ENCODE measurements at regions not wholly inside any gene's neighbourhood (a gene's known extent, or its start where the extent isn't known, plus 50 kb on each side); places are given as distances from the start of the nearest gene placed in this dataset.
A peak's percentile ranks its signal among the peaks of the same experiment; 100 is the strongest.
"Not testable (repeated sequence)": the region's sequence is repeated elsewhere in the genome, so short reads cannot be mapped to it uniquely, and the experiment has no call there.

DNA sequence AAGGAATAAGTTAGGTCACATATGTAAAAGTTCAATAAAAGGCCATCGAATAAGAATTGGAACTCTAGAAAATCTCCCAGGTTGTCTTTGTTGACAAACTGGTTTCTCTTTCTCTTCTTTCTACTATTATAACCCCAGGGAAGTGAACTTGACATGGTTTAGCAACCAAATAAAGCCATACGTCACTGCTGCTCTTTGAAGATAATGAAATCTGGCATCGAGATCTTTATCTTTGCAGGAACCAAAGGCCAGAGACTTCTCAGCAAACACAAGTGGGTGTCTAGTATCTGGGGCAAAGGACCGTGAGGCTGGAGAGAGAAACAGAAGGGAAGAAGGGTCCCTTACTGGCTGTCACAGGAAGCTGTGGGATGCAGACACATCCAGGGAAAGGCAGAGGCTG lies 286.7 kb upstream of the CDYL start:
- Mint-ChIP-seq H3K27ac (no peak overlapping the region), H3K4me1 (no peaks in the 10 kb centered on the region), H3K4me3 (no peak overlapping the region), H3K9me3 (peaks cover 11% of the 10 kb centered on the region), H3K27me3 (peaks cover 13% of the 10 kb centered on the region), H3K36me3 (ENCODE audit: low read depth) (no peaks in the 10 kb centered on the region)
- ATAC-seq (replicated peaks): no peak

DNA sequence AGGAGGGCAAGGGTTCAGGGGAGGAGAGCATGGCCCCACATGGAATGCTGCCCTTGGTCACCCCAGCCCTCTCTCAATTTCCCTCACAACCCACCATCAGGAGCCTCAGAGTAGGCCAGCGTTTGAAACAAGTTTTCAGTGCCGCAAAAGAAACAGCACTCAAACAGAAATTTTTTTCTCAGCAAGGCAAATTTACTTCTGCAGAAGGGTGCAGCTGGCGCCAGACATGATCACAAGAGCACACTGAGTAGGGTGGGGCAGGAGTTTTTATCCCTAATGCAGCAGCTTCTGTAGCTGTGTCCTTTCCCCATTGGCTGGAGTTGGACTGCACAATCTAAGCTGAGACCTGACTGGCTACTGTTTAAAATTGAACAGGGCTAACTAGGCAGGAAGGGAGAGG lies 287.8 kb upstream of the CDYL start:
- Mint-ChIP-seq H3K4me1 (no peaks in the 10 kb centered on the region), H3K27ac (no peak overlapping the region), H3K4me3 (no peak overlapping the region), H3K27me3 (peaks cover 9% of the 10 kb centered on the region), H3K36me3 (ENCODE audit: low read depth) (no peaks in the 10 kb centered on the region), H3K9me3 (peaks cover 11% of the 10 kb centered on the region)
- ATAC-seq (replicated peaks): no peak

DNA sequence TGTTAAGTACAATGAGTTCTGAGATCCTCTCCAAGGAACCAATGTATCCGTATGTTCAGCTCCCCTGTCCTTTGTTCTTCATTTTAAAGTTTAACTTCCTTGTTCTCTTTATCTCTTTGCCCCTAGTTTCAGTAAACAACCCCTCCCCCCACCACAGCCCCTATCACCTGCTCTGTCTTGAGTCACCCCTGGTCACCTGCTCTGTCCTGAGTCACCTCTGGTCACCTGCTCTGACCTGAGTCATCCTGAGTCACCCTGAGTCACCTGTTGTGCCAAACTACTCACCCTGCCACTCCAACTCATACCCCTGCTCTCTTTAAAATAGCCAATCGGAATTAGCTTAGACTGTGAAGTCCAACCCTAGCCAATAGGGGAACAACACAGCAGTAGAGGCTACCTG lies 288.7 kb upstream of the CDYL start:
- H3K27ac Mint-ChIP-seq: no peak overlapping the region
- peaks cover 9% of the 10 kb centered on the region for H3K27me3 Mint-ChIP-seq
- H3K4me3 Mint-ChIP-seq: no peak overlapping the region
- peaks cover 11% of the 10 kb centered on the region for H3K9me3 Mint-ChIP-seq
- H3K36me3 Mint-ChIP-seq (ENCODE audit: low read depth): no peaks in the 10 kb centered on the region
- peak; percentile 76 for ATAC-seq (replicated peaks)
- no peaks in the 10 kb centered on the region for H3K4me1 Mint-ChIP-seq

DNA sequence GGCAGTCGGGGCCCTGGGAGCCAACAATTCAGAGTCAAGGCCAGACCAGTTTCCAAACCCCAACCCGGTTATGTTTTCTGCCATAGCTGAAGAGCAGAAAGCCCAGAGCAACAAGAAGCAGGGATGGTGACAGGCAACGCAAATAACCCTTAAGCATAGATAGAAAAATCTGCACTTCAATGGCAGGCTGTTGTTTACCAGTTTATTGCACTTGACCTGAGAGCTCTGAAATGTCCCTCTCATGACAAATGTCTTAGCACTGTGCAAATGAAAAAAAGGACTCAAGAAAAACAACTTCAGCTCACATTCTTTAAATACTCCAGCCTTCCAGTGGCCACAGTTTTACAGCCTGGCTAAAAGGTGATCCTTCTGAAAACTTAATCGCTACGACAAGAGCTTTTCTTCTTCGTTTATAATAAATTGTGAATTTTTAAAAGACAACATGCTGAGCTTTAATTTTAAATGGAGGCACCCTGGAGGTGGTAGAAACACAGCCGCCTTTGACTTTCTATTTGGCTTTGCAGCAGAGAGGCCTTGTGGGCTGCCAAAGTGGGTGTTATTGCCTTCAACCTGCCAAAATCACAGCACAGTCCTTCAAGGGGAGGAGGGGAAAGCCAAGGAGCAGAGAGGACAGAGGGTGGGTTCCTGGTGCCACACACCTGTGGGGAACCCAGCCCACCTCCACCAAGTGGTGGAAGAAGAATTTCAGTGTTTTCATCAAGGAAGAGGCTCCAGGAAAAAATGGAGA lies 289.5 kb upstream of the CDYL start:
- ATAC-seq (replicated peaks): no peak
- Mint-ChIP-seq H3K4me1 (no peaks in the 10 kb centered on the region), H3K36me3 (ENCODE audit: low read depth) (no peaks in the 10 kb centered on the region), H3K27ac (no peak overlapping the region), H3K9me3 (peaks cover 11% of the 10 kb centered on the region), H3K4me3 (no peak overlapping the region), H3K27me3 (peaks cover 9% of the 10 kb centered on the region)

DNA sequence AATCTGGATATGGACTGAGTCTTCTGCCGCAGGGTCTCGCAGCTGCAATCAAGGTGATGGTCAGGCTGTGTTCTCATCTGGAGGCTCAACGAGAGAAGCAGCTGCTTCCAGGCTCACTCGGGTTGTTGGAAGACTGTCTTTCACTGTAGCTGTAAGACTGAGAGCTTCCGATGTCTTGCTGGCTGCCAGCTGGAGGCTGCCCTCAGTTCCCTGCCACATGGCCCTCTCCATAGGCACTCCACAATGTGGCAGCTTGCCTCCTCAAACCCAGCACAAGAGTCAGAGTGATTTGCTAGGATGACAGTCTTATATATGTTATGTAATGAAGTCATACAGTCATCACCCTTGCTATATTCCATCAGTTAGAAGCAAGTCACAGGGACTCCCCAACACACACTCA lies 290.5 kb upstream of the CDYL start:
- ATAC-seq (replicated peaks): no peak
- H3K4me3 Mint-ChIP-seq: no peak overlapping the region
- peaks cover 11% of the 10 kb centered on the region for H3K9me3 Mint-ChIP-seq
- H3K36me3 Mint-ChIP-seq (ENCODE audit: low read depth): no peaks in the 10 kb centered on the region
- H3K4me1 Mint-ChIP-seq: no peaks in the 10 kb centered on the region
- H3K27me3 Mint-ChIP-seq: peaks cover 9% of the 10 kb centered on the region
- H3K27ac Mint-ChIP-seq: no peak overlapping the region

DNA sequence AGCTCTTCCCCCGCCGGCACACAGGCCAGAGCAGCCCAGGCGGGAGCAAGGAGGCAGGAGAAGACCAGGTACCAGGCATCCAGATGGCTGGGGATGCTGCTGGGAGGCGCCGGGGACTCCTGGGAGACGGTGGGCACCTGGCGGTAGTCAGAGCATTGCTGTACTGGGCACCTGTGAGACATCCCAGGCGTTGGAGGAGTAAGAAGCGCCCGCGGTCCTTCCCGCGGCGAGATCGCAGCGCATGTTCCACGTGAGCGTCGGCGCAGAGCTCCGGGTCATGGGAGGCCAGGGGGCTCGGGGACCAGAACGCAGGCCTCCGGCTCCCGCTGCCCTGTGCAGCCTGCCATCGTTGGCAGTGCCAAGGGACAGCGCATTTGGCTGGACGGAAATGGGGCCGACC lies 293.7 kb upstream of the CDYL start:
- no peak overlapping the region for H3K27ac Mint-ChIP-seq
- no peak overlapping the region for H3K4me3 Mint-ChIP-seq
- peaks cover under 1% of the 10 kb centered on the region for H3K9me3 Mint-ChIP-seq
- ATAC-seq (replicated peaks): no peak
- no peaks in the 10 kb centered on the region for H3K4me1 Mint-ChIP-seq
- peaks cover 22% of the 10 kb centered on the region for H3K27me3 Mint-ChIP-seq
- H3K36me3 Mint-ChIP-seq (ENCODE audit: low read depth): no peaks in the 10 kb centered on the region

DNA sequence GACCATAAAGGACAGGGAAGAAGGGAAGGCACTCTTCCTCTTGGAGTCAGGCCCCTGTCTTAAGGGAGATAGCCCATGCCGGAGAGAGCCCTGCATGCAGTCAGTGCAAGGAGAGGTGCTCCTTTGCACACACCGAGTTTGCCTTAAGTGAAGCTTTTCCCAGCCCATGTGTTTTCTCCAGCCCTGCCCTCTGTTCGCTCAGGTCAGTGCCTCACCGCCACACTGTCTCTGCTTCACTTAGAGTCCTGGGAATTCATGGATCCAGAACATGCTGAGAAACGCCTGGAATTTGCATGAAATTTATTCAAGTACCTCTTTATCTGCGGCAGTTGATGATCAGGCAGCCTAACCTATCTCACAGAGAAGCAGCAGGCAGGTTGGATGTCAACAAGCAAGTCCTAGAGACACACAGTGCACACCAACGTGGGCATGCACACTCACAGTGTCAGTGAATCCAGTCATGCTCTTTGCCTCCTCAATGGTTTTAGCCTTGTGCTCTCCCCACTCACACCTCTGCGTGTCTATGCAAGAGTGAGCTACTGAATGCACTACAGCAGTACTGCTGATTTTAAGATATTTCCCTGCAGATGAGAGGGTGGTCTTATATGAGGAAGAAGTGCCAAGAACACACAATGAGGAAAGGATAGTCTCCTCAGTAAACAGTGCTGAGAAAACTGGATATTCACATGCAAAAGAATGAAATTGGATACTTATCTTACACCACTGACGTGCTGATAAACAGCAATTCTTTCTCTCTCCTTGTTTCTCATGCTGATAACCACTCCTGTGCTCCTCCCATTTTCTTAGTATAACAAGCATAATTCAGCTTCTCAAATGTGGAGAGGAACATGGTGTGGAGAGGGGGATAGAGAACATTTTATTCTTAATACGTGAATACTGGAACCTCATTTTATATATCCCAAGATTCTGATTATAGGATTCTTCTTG lies 295.1 kb upstream of the CDYL start:
- Mint-ChIP-seq H3K4me3 (no peak overlapping the region), H3K4me1 (no peaks in the 10 kb centered on the region), H3K9me3 (no peaks in the 10 kb centered on the region), H3K36me3 (ENCODE audit: low read depth) (no peaks in the 10 kb centered on the region), H3K27ac (no peak overlapping the region), H3K27me3 (peaks cover 32% of the 10 kb centered on the region)
- no peak for ATAC-seq (replicated peaks)

DNA sequence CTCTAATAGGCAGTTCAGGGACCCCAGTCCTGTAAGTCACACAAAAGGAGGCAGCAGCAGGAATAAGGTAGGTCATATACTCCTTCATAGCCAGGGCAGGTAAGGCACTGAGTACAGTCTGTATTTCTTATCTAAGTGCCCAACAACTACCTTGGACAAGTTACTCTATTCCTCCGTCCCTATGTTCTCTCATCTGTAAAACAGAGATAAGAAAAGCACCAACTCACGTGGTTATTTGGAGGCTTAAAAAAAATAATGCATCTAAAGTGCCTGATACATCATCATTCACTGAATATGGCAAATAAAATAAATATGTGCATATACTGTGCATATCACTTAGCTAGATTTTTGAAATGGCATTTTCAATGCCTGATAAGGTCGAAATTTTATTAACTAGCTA lies 298.1 kb upstream of the CDYL start:
- H3K27ac Mint-ChIP-seq: no peak overlapping the region

DNA sequence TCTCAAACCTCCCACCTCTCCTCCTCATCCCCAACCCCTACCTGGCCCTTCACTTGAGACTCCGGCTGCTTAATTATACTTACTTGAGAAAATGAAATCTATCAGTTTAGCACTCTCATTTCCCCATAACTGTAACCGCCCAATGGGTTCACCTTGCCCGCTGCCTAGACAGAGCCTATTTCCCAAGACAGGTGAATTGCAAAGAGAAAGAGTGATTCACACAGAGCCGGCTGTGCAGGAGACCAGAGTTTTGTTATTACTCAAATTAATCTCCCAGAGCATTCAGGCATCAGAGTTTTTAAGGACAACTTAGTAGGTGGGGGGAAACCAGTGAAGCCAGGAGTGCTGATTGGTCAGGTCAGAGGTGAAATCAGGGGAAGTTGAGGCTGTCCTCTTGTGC lies 301.4 kb upstream of the CDYL start:
- no peaks in the 10 kb centered on the region for H3K36me3 Mint-ChIP-seq (ENCODE audit: low read depth)
- ATAC-seq (replicated peaks): peak; percentile 56
- peaks cover 18% of the 10 kb centered on the region for H3K27me3 Mint-ChIP-seq
- H3K4me3 Mint-ChIP-seq: no peak overlapping the region
- peaks cover 5% of the 10 kb centered on the region for H3K9me3 Mint-ChIP-seq
- no peak overlapping the region for H3K27ac Mint-ChIP-seq
- no peaks in the 10 kb centered on the region for H3K4me1 Mint-ChIP-seq

More for the DNA sequence above, 298.1 kb upstream of the CDYL start:
- Mint-ChIP-seq H3K36me3 (ENCODE audit: low read depth) (no peaks in the 10 kb centered on the region), H3K9me3 (no peaks in the 10 kb centered on the region), H3K4me3 (no peak overlapping the region), H3K4me1 (no peaks in the 10 kb centered on the region), H3K27me3 (peaks cover 26% of the 10 kb centered on the region)
- ATAC-seq (replicated peaks): no peak

DNA sequence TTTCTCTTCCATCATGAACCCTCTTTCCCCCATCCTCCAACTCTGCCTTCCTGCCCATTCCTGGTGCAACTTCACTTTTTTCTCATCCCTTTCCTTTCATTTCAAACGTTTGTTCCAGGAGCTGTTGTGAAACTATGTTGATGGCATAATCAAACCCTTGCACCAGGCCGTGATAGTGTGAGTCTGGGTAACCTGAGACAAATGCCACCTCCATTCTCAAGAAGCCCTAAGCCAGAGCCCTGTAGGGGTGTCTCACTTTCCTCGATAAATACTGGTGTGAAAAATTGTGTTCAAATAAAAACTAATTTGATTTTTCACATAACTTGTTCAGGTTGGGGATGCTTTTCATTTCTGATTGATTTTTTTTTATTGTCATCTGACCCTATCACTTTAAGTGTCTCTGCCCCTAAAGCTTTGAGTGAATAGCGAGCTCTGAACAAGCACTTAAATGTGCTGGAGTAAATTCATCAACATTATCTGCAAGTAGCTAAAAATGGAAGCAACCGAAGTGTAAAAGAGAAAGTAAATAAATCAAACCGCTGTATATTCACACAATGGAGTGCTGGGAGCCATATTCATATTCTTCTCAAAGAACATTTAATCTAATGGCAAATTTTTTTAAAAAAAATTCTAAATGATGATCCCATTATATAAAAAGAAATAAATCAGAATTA lies 303.1 kb upstream of the CDYL start:
- H3K4me1 Mint-ChIP-seq: no peaks in the 10 kb centered on the region
- no peaks in the 10 kb centered on the region for H3K36me3 Mint-ChIP-seq (ENCODE audit: low read depth)
- H3K27ac Mint-ChIP-seq: no peak overlapping the region
- H3K9me3 Mint-ChIP-seq: peaks cover 5% of the 10 kb centered on the region
- H3K27me3 Mint-ChIP-seq: peaks cover 15% of the 10 kb centered on the region
- no peak for ATAC-seq (replicated peaks)
- no peak overlapping the region for H3K4me3 Mint-ChIP-seq

DNA sequence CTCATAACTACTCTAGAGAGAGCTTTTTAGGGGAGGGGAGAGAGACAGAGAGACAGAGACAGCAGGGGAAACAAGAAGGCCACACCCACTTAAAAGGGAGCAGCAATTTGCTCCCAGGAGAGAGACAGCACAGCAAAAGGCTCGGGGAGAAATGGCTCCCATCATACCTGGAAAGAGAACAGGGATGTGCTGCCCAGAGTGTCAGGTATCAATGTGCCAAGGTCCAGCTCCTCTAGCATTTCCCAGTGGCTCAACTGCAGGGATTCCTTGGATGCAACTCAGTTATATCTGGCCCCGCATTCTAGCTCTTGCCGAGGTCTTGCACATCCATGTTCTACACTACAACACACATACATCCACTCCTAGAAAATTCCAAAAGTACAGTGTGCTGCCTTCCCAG lies 304.0 kb upstream of the CDYL start:
- Mint-ChIP-seq H3K27ac (no peak overlapping the region), H3K36me3 (ENCODE audit: low read depth) (no peaks in the 10 kb centered on the region), H3K27me3 (peaks cover 9% of the 10 kb centered on the region), H3K4me1 (no peaks in the 10 kb centered on the region), H3K4me3 (no peak overlapping the region), H3K9me3 (peaks cover 5% of the 10 kb centered on the region)
- no peak for ATAC-seq (replicated peaks)

DNA sequence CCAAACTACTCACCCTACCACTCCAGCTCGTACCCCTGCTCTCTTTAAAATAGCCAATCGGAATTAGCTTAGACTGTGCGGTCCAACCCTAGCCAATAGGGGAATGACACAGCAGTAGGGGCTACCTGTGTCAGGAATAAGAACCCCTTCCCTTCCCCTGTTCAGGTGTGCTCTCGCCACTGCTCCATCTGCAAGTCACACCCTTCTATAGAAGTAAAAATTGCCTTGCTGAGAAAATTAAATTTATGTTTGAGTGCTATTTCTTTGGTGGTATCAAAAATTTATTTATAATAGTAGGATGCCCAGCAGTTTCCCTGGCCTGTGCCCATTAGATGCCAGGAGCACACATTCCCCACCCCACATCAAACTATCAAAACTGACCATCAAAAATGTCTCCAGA lies 304.7 kb upstream of the CDYL start:
- not testable (repeated sequence) for H3K4me1 Mint-ChIP-seq; H3K36me3 Mint-ChIP-seq (ENCODE audit: low read depth); ATAC-seq (replicated peaks); H3K27ac Mint-ChIP-seq; H3K4me3 Mint-ChIP-seq; H3K27me3 Mint-ChIP-seq; H3K9me3 Mint-ChIP-seq

DNA sequence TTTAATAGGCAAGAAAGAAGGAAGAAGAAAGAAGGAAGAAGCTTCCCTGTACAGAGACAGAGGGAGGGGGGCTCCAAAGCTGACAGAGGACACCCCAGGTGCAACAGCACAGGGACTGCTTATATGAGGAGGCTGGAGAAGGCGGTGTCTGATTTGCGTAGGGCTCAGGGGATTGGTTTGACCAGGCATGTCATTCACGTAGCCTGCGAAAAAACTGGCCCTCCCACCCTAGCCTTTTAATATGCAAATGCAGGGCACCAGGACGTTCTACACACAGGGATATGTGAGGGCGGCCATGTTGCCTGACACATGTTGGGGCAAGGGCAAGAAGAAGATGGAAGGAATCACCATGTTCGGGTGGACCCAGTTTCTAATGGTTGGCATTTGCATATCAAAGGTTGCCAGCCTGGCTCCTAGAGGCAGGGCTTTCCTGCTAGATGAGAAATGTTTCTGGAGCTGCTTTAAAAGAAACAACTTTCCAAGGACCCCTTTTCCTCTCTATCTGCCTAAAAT lies 305.4 kb upstream of the CDYL start:
- Mint-ChIP-seq H3K9me3 (peaks cover 5% of the 10 kb centered on the region), H3K36me3 (ENCODE audit: low read depth) (no peaks in the 10 kb centered on the region), H3K4me1 (no peaks in the 10 kb centered on the region), H3K4me3 (no peak overlapping the region), H3K27ac (no peak overlapping the region), H3K27me3 (peaks cover 8% of the 10 kb centered on the region)
- no peak for ATAC-seq (replicated peaks)

DNA sequence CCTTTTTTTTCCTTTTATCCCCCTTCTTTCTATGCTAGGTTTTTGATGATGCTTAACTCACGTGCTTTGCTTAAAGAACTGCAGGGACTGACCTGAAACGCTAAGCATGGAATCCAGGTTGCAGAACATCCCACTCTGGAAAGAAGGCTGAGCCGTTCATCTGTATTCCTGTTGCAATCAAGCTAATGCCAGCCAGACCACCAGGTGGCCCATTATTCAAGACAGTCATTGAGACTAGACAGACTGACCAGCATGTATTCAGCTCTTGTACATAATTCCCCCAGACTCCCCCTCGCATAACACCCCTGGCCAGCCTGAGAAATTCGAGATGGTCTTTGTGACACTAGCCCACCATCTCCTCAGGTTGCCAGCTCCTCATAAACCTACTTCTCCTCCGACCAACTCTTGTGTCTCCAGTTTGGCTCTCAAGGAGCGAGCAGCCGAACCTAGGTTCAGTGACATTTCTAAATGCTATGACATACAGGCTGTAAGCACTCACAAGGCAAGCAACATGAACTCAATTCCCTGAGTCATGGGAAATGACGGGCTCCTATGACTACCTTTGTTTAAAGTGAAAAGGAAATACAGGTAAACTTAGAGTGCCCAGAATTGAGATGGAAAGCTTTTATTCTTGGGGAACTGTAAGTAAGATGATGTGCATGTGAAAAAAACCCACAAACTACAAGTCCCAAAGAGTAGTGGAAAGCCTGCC lies 309.3 kb upstream of the CDYL start:
- Mint-ChIP-seq H3K9me3 (peaks cover 5% of the 10 kb centered on the region), H3K4me1 (no peaks in the 10 kb centered on the region), H3K27me3 (peaks cover 12% of the 10 kb centered on the region), H3K36me3 (ENCODE audit: low read depth) (no peaks in the 10 kb centered on the region), H3K4me3 (no peak overlapping the region), H3K27ac (no peak overlapping the region)
- no peak for ATAC-seq (replicated peaks)

Data from activated T-helper 17 cell treated with anti-CD3 and anti-CD28 coated beads, Interleukin-2, amount 50 U/mL, for 72 hours (primary cell).